Endothelial cell of umbilical vein (primary cell): ENCODE measurements at regions not wholly inside any gene's neighbourhood (a gene's known extent, or its start where the extent isn't known, plus 50 kb on each side); places are given as distances from the start of the nearest gene placed in this dataset.

ENCODE experiments used
- BruUV-seq: library from RNA; stranded (reverse); fragments of 400-500 nt; replicated peaks from 2 replicates; lab custom pipeline; 2021; lab: Mats Ljungman, UMichigan
- CTCF ChIA-PET: fragments of 300-600, 350-600 bp; sonication (Branson Sonifier 250); formaldehyde crosslinking; loops from one replicate; lab custom pipeline; 2021; ENCODE audit warnings: antibody characterized with exemption, inconsistent platforms; lab: Charles Lee
- POLR2A ChIA-PET: fragments of 300-600, 350-600 bp; sonication (Branson Sonifier 250); formaldehyde crosslinking; loops from one replicate; lab custom pipeline; 2021; ENCODE audit warnings: antibody characterized with exemption, inconsistent platforms; lab: Charles Lee
- DNase-seq: peaks from one replicate; pipeline ENCODE4 v3.0.0-alpha.2; 2011; ENCODE audit warnings: low read depth, low spot score
- FAIRE-seq: peaks from 2 replicates; lab custom pipeline; 2011; peaks lifted over from hg19 to GRCh38; lab: Jason Lieb, UNC
- H2AFZ ChIP-seq: 2 replicates; pipeline ENCODE4 v1.6.0; 2012; ENCODE audit warnings: low read depth, low read length, control low read depth, inconsistent platforms
- H3K27ac ChIP-seq: 2 replicates; pipeline ENCODE4 v1.5.1; 2011; ENCODE audit warnings: low read depth, mild to moderate bottlenecking, control low read depth, low read length, moderate library complexity; ENCODE audit not compliant: insufficient read depth
- H3K27me3 ChIP-seq, 2 experiments: 2 replicates each; pipeline versions ENCODE4 v1.6.0 to v1.6.1; 2011; ENCODE audit warnings: low read length in 2 of 2, mixed read lengths in 1 of 2; ENCODE audit not compliant: control insufficient read depth in 2 of 2, insufficient read depth in 2 of 2
- H3K36me3 ChIP-seq, 2 experiments: 2 replicates in 1 of 2; 3 replicates in 1 of 2; pipeline ENCODE4 v1.5.1; 2011; ENCODE audit warnings: low read length in 2 of 2, mild to moderate bottlenecking in 1 of 2, moderate library complexity in 1 of 2; ENCODE audit not compliant: control insufficient read depth in 2 of 2, insufficient read depth in 2 of 2; ENCODE audit errors: extremely low read depth in 1 of 2
- H3K4me1 ChIP-seq: 3 replicates; pipeline ENCODE4 v1.5.1; 2011; ENCODE audit warnings: mild to moderate bottlenecking, low read length; ENCODE audit not compliant: control insufficient read depth, insufficient read depth; ENCODE audit errors: extremely low read depth
- H3K4me2 ChIP-seq: 2 replicates; pipeline ENCODE4 v1.6.1; 2011; ENCODE audit warnings: low read length, control low read depth, mixed read lengths; ENCODE audit not compliant: insufficient read depth
- H3K4me3 ChIP-seq, 3 experiments: fragments of 200-600 bp in 1 of 3; sonication (generic), shearing (Covaris generic) in 1 of 3; replicated peaks in 1 of 3; 2 replicates each; pipeline ENCODE4 v1.5.1; 2011 to 2016; ENCODE audit warnings: control low read depth in 3 of 3, low read length in 3 of 3, mild to moderate bottlenecking in 2 of 3, inconsistent platforms in 1 of 3, low read depth in 1 of 3, moderate library complexity in 1 of 3; ENCODE audit not compliant: insufficient read depth in 1 of 3
- H3K79me2 ChIP-seq: 2 replicates; pipeline ENCODE4 v1.6.0; 2012; ENCODE audit warnings: low read length, inconsistent platforms; ENCODE audit not compliant: control insufficient read depth, insufficient read depth
- H3K9ac ChIP-seq: replicated peaks from 2 replicates; pipeline ENCODE3; 2011; ENCODE audit warnings: low read length, control low read depth; ENCODE audit not compliant: insufficient read depth; ENCODE audit errors: extremely low read depth
- H3K9me1 ChIP-seq: replicated peaks from 3 replicates; pipeline ENCODE4 v1.6.0; 2011; ENCODE audit warnings: mild to moderate bottlenecking, low read length; ENCODE audit not compliant: control insufficient read depth, insufficient read depth; ENCODE audit errors: extremely low read depth
- H3K9me3 ChIP-seq: replicated peaks from 2 replicates; pipeline ENCODE4 v1.5.1; 2012; ENCODE audit warnings: low read length, inconsistent platforms; ENCODE audit not compliant: control insufficient read depth, insufficient read depth
- H4K20me1 ChIP-seq: replicated peaks from 2 replicates; pipeline ENCODE3; 2011; ENCODE audit warnings: mild to moderate bottlenecking, low read length; ENCODE audit not compliant: control insufficient read depth, insufficient read depth; ENCODE audit errors: extremely low read depth
- EZH2 ChIP-seq: IDR thresholded peaks from 2 replicates; pipeline ENCODE4 v1.6.1; 2012; ENCODE audit warnings: borderline replicate concordance, low read depth, mild to moderate bottlenecking, moderate library complexity, low read length, inconsistent platforms; ENCODE audit not compliant: severe bottlenecking
- FOS ChIP-seq: IDR thresholded peaks from 2 replicates; pipeline ENCODE4 v1.6.1; 2011; ENCODE audit warnings: mild to moderate bottlenecking, low read length, moderate library complexity, borderline replicate concordance; ENCODE audit not compliant: insufficient read depth
- GATA2 ChIP-seq: IDR thresholded peaks from 2 replicates; pipeline ENCODE4 v1.7.0; 2011; ENCODE audit warnings: low read depth, mild to moderate bottlenecking, moderate library complexity, mixed read lengths, low read length; ENCODE audit not compliant: insufficient read length, insufficient read depth
- JUN ChIP-seq: IDR thresholded peaks from 2 replicates; pipeline ENCODE4 v1.6.1; 2011; ENCODE audit warnings: borderline replicate concordance, low read depth; ENCODE audit not compliant: insufficient read length, insufficient read depth
- MYC ChIP-seq: IDR thresholded peaks from one replicate; pipeline ENCODE4 v1.6.1; 2011; ENCODE audit warnings: mild to moderate bottlenecking, low read depth, low read length
- POLR2A ChIP-seq: IDR thresholded peaks from 2 replicates; pipeline ENCODE4 v1.6.1; 2012; ENCODE audit warnings: low read depth, mild to moderate bottlenecking, control low read depth, low read length
- POLR2AphosphoS5 ChIP-seq: IDR thresholded peaks from 2 replicates; pipeline ENCODE4 v1.6.1; 2012; ENCODE audit warnings: low read depth, mild to moderate bottlenecking, control low read depth, low read length, moderate library complexity; ENCODE audit not compliant: insufficient read depth
- dilution Hi-C: fragments of 300-500 bp; cut with MboI; formaldehyde crosslinking; loops from one replicate; pipeline ENCODE4 v1.15.0; 2019; ENCODE audit warnings: low sequenced_read_pairs; ENCODE audit not compliant: extremely low pct_ligation_motif_present
- intact Hi-C: fragments of 100-400 bp; cut with micrococcal nuclease; formaldehyde crosslinking; loops from one replicate; pipeline ENCODE4 v1.10.0; 2022
- TF ChIP-seq, protein P1 (sequence below), 2 donors: IDR thresholded peaks; 1 replicate in 1 of 2; 2 replicates in 1 of 2; pipeline ENCODE4 v1.5.1; 2011; ENCODE audit warnings: low read length in 2 of 2, mild to moderate bottlenecking in 2 of 2, moderate library complexity in 2 of 2, control low read depth in 1 of 2, inconsistent platforms in 1 of 2, low read depth in 1 of 2; ENCODE audit not compliant: insufficient read depth in 1 of 2; ENCODE audit errors: extremely low read depth in 1 of 2
- TF ChIP-seq, protein P2 (sequence below): IDR thresholded peaks from 2 replicates; pipeline ENCODE4 v1.6.1; 2011; ENCODE audit not compliant: insufficient read depth, insufficient read length

DNA sequence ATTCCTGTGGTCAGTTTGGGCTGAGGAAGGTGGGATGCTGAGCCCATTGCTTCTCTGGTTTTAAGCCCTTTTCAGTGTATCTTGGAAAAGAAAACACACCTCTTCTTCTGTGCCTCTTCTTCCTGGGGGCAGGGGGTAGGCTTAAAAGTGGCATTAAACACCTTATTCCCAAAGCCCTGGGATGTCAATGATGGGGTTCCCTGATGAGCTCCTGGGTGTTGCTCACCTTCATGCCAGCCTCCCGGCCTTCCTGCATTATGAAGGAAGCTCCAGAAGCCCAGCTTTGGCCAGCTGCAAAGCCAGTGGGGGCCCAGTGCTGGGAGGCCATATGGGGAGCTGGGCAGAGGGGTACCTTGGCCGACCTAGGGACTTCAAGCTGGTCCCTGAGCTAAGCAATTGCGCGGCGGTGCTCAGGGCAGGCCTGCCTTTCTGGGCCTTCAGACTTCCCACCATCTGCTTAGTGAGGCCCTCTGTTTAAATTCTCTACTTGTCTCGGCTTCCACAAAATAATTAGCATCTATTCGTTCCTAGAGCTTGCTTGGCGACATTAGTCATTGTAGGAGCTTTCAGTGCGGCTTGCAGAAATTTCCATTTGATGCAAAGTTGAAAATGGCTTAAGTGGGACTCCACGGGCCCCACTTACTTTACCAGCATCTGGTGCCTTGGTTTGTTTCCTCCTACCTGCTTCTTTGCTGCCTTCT lies 121.7 kb upstream of the NLRP1 start:
- no peaks in the 10 kb centered on the region for H3K79me2 ChIP-seq
- dilution Hi-C loops: no loop called here
- H3K27ac ChIP-seq: no peak overlapping the region
- TF ChIP-seq FOS (no peak), MYC (no peak), POLR2AphosphoS5 (no peak), GATA2 (no peak), POLR2A (no peak), JUN (no peak), EZH2 (no peak)
- TF ChIP-seq, protein P1, sequence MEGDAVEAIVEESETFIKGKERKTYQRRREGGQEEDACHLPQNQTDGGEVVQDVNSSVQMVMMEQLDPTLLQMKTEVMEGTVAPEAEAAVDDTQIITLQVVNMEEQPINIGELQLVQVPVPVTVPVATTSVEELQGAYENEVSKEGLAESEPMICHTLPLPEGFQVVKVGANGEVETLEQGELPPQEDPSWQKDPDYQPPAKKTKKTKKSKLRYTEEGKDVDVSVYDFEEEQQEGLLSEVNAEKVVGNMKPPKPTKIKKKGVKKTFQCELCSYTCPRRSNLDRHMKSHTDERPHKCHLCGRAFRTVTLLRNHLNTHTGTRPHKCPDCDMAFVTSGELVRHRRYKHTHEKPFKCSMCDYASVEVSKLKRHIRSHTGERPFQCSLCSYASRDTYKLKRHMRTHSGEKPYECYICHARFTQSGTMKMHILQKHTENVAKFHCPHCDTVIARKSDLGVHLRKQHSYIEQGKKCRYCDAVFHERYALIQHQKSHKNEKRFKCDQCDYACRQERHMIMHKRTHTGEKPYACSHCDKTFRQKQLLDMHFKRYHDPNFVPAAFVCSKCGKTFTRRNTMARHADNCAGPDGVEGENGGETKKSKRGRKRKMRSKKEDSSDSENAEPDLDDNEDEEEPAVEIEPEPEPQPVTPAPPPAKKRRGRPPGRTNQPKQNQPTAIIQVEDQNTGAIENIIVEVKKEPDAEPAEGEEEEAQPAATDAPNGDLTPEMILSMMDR (IDR thresholded peaks at IDR 0.05; ENCODE audit: extremely low read depth in 1 of 2, insufficient read depth in 1 of 2, low read depth in 1 of 2, low read length in 2 of 2): no peak
- TF ChIP-seq, protein P2, sequence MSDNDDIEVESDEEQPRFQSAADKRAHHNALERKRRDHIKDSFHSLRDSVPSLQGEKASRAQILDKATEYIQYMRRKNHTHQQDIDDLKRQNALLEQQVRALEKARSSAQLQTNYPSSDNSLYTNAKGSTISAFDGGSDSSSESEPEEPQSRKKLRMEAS: no peak
- no peak overlapping the region for H3K4me2 ChIP-seq
- H3K9me1 ChIP-seq: no peaks in the 10 kb centered on the region
- ChIA-PET CTCF (interaction anchor here (0.6 to 6.5 kb wide), 45 partner anchors 9 to 730 kb away, joined by 3 to 132 read pairs (median 4); partner anchors contain the start of gene NLRP1), POLR2A (no interaction called here)
- no peaks in the 10 kb centered on the region for H3K36me3 ChIP-seq
- H3K9me3 ChIP-seq: no peaks in the 10 kb centered on the region
- H4K20me1 ChIP-seq: no peaks in the 10 kb centered on the region
- FAIRE-seq: no peak
- H3K4me1 ChIP-seq: no peaks in the 10 kb centered on the region
- peaks cover 0 to under 1% of the 10 kb centered on the region in 2 experiments for H3K27me3 ChIP-seq
- intact Hi-C loops: loop anchor here (2.0 kb wide), 2 partner anchors 707 to 717 kb away; no protein-coding TSS in a partner anchor
- no peak overlapping the region for H3K9ac ChIP-seq
- no TSS peak for BruUV-seq
- no peak for DNase-seq
- no peak overlapping the region for H2AFZ ChIP-seq
- H3K4me3 ChIP-seq: no peak overlapping the region
